DND-41 (cell line): ENCODE measurements at regions not wholly inside any gene's neighbourhood (a gene's known extent, or its start where the extent isn't known, plus 50 kb on each side); places are given as distances from the start of the nearest gene placed in this dataset.

Experiments
- ATAC-seq: fragments of 200-7000 bp; cut with Tn5 transposase; 3 replicates; pipeline ENCODE4 v1.9.1; 2021; ENCODE audit warnings: low read depth; ENCODE audit not compliant: insufficient read depth
- DNase-seq: peaks from one replicate; pipeline ENCODE4 v3.0.0-alpha.2; 2020
- H2AFZ ChIP-seq: 2 replicates; pipeline ENCODE4 v1.6.0; 2012; ENCODE audit warnings: low read depth, low read length
- H3K27ac ChIP-seq: 2 replicates; pipeline ENCODE4 v1.5.1; 2012; ENCODE audit warnings: low read length, inconsistent platforms
- H3K27me3 ChIP-seq: fragments of 200-600 bp; sonication (generic); 2 replicates; pipeline ENCODE4 v1.6.0; 2012; ENCODE audit warnings: low read length, mild to moderate bottlenecking, inconsistent platforms; ENCODE audit not compliant: insufficient read depth, poor library complexity
- H3K36me3 ChIP-seq: 2 replicates; pipeline ENCODE4 v1.5.1; 2012; ENCODE audit warnings: low read length, inconsistent platforms; ENCODE audit not compliant: insufficient read depth
- H3K4me1 ChIP-seq: 2 replicates; pipeline ENCODE4 v1.5.1; 2012; ENCODE audit warnings: mild to moderate bottlenecking, low read length; ENCODE audit not compliant: insufficient read depth
- H3K4me2 ChIP-seq: 2 replicates; pipeline ENCODE4 v1.6.0; 2012; ENCODE audit warnings: mild to moderate bottlenecking, moderate library complexity, low read length, inconsistent platforms; ENCODE audit not compliant: insufficient read depth
- H3K4me3 ChIP-seq, 2 experiments: fragments of 200-600 bp in 1 of 2; shearing (Covaris generic) in 1 of 2; 2 replicates each; pipeline ENCODE4 v1.5.1; 2012 to 2016; ENCODE audit warnings: inconsistent platforms in 2 of 2, low read length in 2 of 2, mild to moderate bottlenecking in 2 of 2, low read depth in 1 of 2, moderate library complexity in 1 of 2
- H3K79me2 ChIP-seq: 2 replicates; pipeline ENCODE4 v1.6.0; 2012; ENCODE audit warnings: low read length, inconsistent platforms; ENCODE audit not compliant: insufficient read depth
- H3K9ac ChIP-seq: 2 replicates; pipeline ENCODE4 v1.6.0; 2012; ENCODE audit warnings: low read depth, mild to moderate bottlenecking, inconsistent platforms, low read length, moderate library complexity
- H3K9me3 ChIP-seq: 2 replicates; pipeline ENCODE4 v1.5.1; 2012; ENCODE audit warnings: low read length, moderate library complexity, mild to moderate bottlenecking, inconsistent platforms; ENCODE audit not compliant: insufficient read depth, severe bottlenecking
- H4K20me1 ChIP-seq: 2 replicates; pipeline ENCODE4 v1.6.0; 2012; ENCODE audit warnings: low read length; ENCODE audit not compliant: insufficient read depth
- CTCF ChIP-seq: IDR thresholded peaks from 2 replicates; pipeline ENCODE4 v1.5.1; 2012; ENCODE audit warnings: borderline replicate concordance, low read length, moderate library complexity, mild to moderate bottlenecking; ENCODE audit not compliant: poor library complexity, severe bottlenecking; ENCODE audit errors: extremely low read depth
- EZH2 ChIP-seq: IDR thresholded peaks from 3 replicates; pipeline ENCODE4 v1.6.1; 2012; ENCODE audit warnings: borderline replicate concordance, low read depth, mild to moderate bottlenecking, moderate library complexity, low read length, inconsistent platforms; ENCODE audit not compliant: severe bottlenecking

- Histone ChIP-seq H3K27me3 (peaks cover 3% of the 10 kb centered on the region), H3K4me2 (no peak overlapping the region), H3K79me2 (no peaks in the 10 kb centered on the region), H4K20me1 (no peaks in the 10 kb centered on the region), H3K36me3 (no peaks in the 10 kb centered on the region), H3K27ac (no peak overlapping the region), H3K9me3 (no peaks in the 10 kb centered on the region), H2AFZ (no peak overlapping the region), H3K4me1 (no peaks in the 10 kb centered on the region), H3K9ac (no peak overlapping the region), H3K4me3 (no peak overlapping the region)
- DNase-seq, result no peak
- ATAC-seq, result no peak
- TF ChIP-seq CTCF (no peak), EZH2 (no peak)
Measured at GRCh38 chr13:31408927-31409326, 209.2 kb downstream of the B3GLCT start.

GRCh38 chr13:31409678-31410356, 210.0 kb downstream of the B3GLCT start:
- H3K9ac ChIP-seq, result no peak overlapping the region
- H3K4me2 ChIP-seq, result no peak overlapping the region
- H3K27me3 ChIP-seq, result peaks cover 3% of the 10 kb centered on the region
- no peaks in the 10 kb centered on the region for H3K9me3 ChIP-seq
- DNase-seq (no peak), ATAC-seq (no peak)
- no peaks in the 10 kb centered on the region for H3K4me1 ChIP-seq
- no peaks in the 10 kb centered on the region for H3K79me2 ChIP-seq
- H3K36me3 ChIP-seq, result no peaks in the 10 kb centered on the region
- no peak overlapping the region for H3K27ac ChIP-seq
- H3K4me3 ChIP-seq, result no peak overlapping the region
- H2AFZ ChIP-seq, result no peak overlapping the region
- TF ChIP-seq CTCF, result peak; percentile 25
- no peak for TF ChIP-seq EZH2
- no peaks in the 10 kb centered on the region for H4K20me1 ChIP-seq

- no peak for DNase-seq
- H3K27me3 ChIP-seq, result peaks cover 3% of the 10 kb centered on the region
- no peak for TF ChIP-seq EZH2
- TF ChIP-seq CTCF, result no peak
Measured at GRCh38 chr13:31413516-31413915, 213.7 kb downstream of the B3GLCT start.

GRCh38 chr13:31416066-31416465, 216.3 kb downstream of the B3GLCT start:
- Histone ChIP-seq H3K9ac (no peak overlapping the region), H3K9me3 (no peaks in the 10 kb centered on the region), H3K27ac (no peak overlapping the region), H3K4me1 (no peaks in the 10 kb centered on the region), H2AFZ (no peak overlapping the region), H3K4me2 (no peak overlapping the region), H3K4me3 (no peak overlapping the region), H3K27me3 (peaks cover 9% of the 10 kb centered on the region), H4K20me1 (no peaks in the 10 kb centered on the region), H3K79me2 (no peaks in the 10 kb centered on the region), H3K36me3 (no peaks in the 10 kb centered on the region)
- DNase-seq, result no peak
- TF ChIP-seq CTCF, result no peak
- no peak for TF ChIP-seq EZH2
- no peak for ATAC-seq

More at GRCh38 chr13:31413516-31413915, 213.7 kb downstream of the B3GLCT start:
- no peak for ATAC-seq
- H3K36me3 ChIP-seq, result no peaks in the 10 kb centered on the region
- no peaks in the 10 kb centered on the region for H3K79me2 ChIP-seq
- H3K27ac ChIP-seq, result no peak overlapping the region
- no peak overlapping the region for H3K4me2 ChIP-seq
- no peaks in the 10 kb centered on the region for H4K20me1 ChIP-seq
- H3K4me1 ChIP-seq, result no peaks in the 10 kb centered on the region
- H3K4me3 ChIP-seq, result no peak overlapping the region
- H3K9me3 ChIP-seq, result no peaks in the 10 kb centered on the region
- H3K9ac ChIP-seq, result no peak overlapping the region
- H2AFZ ChIP-seq, result no peak overlapping the region
